ENCODE measurements at regions not wholly inside any gene's neighbourhood (a gene's known extent, or its start where the extent isn't known, plus 50 kb on each side); places are given as distances from the start of the nearest gene placed in this dataset.
"Not testable (repeated sequence)": the region's sequence is repeated elsewhere in the genome, so short reads cannot be mapped to it uniquely, and the experiment has no call there.

GRCh38 chr5:145628525-145628924 lies 206.6 kb downstream of the PRELID2 start:
- Histone ChIP-seq H3K27ac (no peak overlapping the region), H3K27me3 (ENCODE audit: control insufficient read depth, insufficient read depth, low read length) (no peaks in the 10 kb centered on the region), H2AFZ (no peak overlapping the region), H3K79me2 (no peaks in the 10 kb centered on the region), H3K4me3 (ENCODE audit: low read depth, low read length) (no peak overlapping the region), H3K36me3 (ENCODE audit: control insufficient read depth, insufficient read depth, low read length) (no peaks in the 10 kb centered on the region), H3K9ac (no peak overlapping the region), H3K4me2 (ENCODE audit: low read length) (no peak overlapping the region), H3K4me1 (no peaks in the 10 kb centered on the region), H3K9me3 (ENCODE audit: control insufficient read depth, low read length) (no peaks in the 10 kb centered on the region)
- no peak for TF ChIP-seq CTCF (IDR thresholded peaks at IDR 0.05)

GRCh38 chr5:145619806-145620310 lies 215.3 kb downstream of the PRELID2 start:
- no peaks in the 10 kb centered on the region for H3K9me3 ChIP-seq (ENCODE audit: control insufficient read depth, low read length)
- H2AFZ ChIP-seq: no peak overlapping the region
- no peaks in the 10 kb centered on the region for H3K36me3 ChIP-seq (ENCODE audit: control insufficient read depth, insufficient read depth, low read length)
- TF ChIP-seq CTCF (IDR thresholded peaks at IDR 0.05): no peak
- H3K4me3 ChIP-seq (ENCODE audit: low read depth, low read length): no peak overlapping the region
- no peak overlapping the region for H3K4me2 ChIP-seq (ENCODE audit: low read length)
- no peak overlapping the region for H3K27ac ChIP-seq
- H3K4me1 ChIP-seq: no peaks in the 10 kb centered on the region
- no peaks in the 10 kb centered on the region for H3K79me2 ChIP-seq
- H3K9ac ChIP-seq: no peak overlapping the region
- no peaks in the 10 kb centered on the region for H3K27me3 ChIP-seq (ENCODE audit: control insufficient read depth, insufficient read depth, low read length)

- not testable (repeated sequence) for H3K36me3 ChIP-seq (ENCODE audit: control insufficient read depth, insufficient read depth, low read length); H3K4me2 ChIP-seq (ENCODE audit: low read length); H3K9ac ChIP-seq; H3K4me3 ChIP-seq (ENCODE audit: low read depth, low read length); H3K27ac ChIP-seq; H3K9me3 ChIP-seq (ENCODE audit: control insufficient read depth, low read length); H3K79me2 ChIP-seq; H2AFZ ChIP-seq; H3K4me1 ChIP-seq; H3K27me3 ChIP-seq (ENCODE audit: control insufficient read depth, insufficient read depth, low read length)
Measured at GRCh38 chr5:145616739-145617138, 218.4 kb downstream of the PRELID2 start.

- no peaks in the 10 kb centered on the region for H3K79me2 ChIP-seq
- H3K9ac ChIP-seq: no peak overlapping the region
- no peak overlapping the region for H2AFZ ChIP-seq
Measured at GRCh38 chr5:145598983-145599382, 236.2 kb downstream of the PRELID2 start.

GRCh38 chr5:145598184-145598583 lies 237.0 kb downstream of the PRELID2 start:
- no peak overlapping the region for H3K27ac ChIP-seq
- no peak overlapping the region for H3K4me3 ChIP-seq (ENCODE audit: low read depth, low read length)
- no peak overlapping the region for H3K4me2 ChIP-seq (ENCODE audit: low read length)
- TF ChIP-seq CTCF (IDR thresholded peaks at IDR 0.05): no peak
- no peak overlapping the region for H2AFZ ChIP-seq
- no peaks in the 10 kb centered on the region for H3K79me2 ChIP-seq
- no peak overlapping the region for H3K9ac ChIP-seq
- H3K36me3 ChIP-seq (ENCODE audit: control insufficient read depth, insufficient read depth, low read length): no peaks in the 10 kb centered on the region
- H3K27me3 ChIP-seq (ENCODE audit: control insufficient read depth, insufficient read depth, low read length): no peaks in the 10 kb centered on the region
- no peaks in the 10 kb centered on the region for H3K9me3 ChIP-seq (ENCODE audit: control insufficient read depth, low read length)
- H3K4me1 ChIP-seq: no peaks in the 10 kb centered on the region

More at GRCh38 chr5:145598983-145599382, 236.2 kb downstream of the PRELID2 start:
- Histone ChIP-seq H3K9me3 (ENCODE audit: control insufficient read depth, low read length) (no peaks in the 10 kb centered on the region), H3K4me2 (ENCODE audit: low read length) (no peak overlapping the region), H3K4me3 (ENCODE audit: low read depth, low read length) (no peak overlapping the region), H3K36me3 (ENCODE audit: control insufficient read depth, insufficient read depth, low read length) (no peaks in the 10 kb centered on the region), H3K4me1 (no peaks in the 10 kb centered on the region), H3K27ac (no peak overlapping the region), H3K27me3 (ENCODE audit: control insufficient read depth, insufficient read depth, low read length) (no peaks in the 10 kb centered on the region)
- TF ChIP-seq CTCF (IDR thresholded peaks at IDR 0.05): no peak

All from parathyroid adenoma (tissue), 2 donors.